Hepatocyte (in vitro differentiated cells): ENCODE measurements at regions not wholly inside any gene's neighbourhood (a gene's known extent, or its start where the extent isn't known, plus 50 kb on each side); places are given as distances from the start of the nearest gene placed in this dataset.

Experiments used
- EZH2 ChIP-seq: fragments of 200-600 bp; sonication (generic); IDR thresholded peaks from 2 replicates; pipeline ENCODE4 v1.6.1; 2016; ENCODE audit warnings: antibody characterized with exemption, mild to moderate bottlenecking, borderline replicate concordance
- EZH2phosphoT487 ChIP-seq: fragments of 200-600 bp; sonication (generic); IDR thresholded peaks from one replicate; pipeline ENCODE4 v1.6.1; 2018; ENCODE audit warnings: antibody characterized with exemption, mild to moderate bottlenecking, low read depth, moderate library complexity; ENCODE audit not compliant: unreplicated experiment, severe bottlenecking
- TF ChIP-seq, protein P1 (sequence below): fragments of 200-600 bp; sonication (generic); IDR thresholded peaks from 2 replicates; pipeline ENCODE4 v1.5.1; 2016; ENCODE audit warnings: antibody characterized with exemption, mild to moderate bottlenecking; ENCODE audit not compliant: poor library complexity

- TF ChIP-seq, protein P1, sequence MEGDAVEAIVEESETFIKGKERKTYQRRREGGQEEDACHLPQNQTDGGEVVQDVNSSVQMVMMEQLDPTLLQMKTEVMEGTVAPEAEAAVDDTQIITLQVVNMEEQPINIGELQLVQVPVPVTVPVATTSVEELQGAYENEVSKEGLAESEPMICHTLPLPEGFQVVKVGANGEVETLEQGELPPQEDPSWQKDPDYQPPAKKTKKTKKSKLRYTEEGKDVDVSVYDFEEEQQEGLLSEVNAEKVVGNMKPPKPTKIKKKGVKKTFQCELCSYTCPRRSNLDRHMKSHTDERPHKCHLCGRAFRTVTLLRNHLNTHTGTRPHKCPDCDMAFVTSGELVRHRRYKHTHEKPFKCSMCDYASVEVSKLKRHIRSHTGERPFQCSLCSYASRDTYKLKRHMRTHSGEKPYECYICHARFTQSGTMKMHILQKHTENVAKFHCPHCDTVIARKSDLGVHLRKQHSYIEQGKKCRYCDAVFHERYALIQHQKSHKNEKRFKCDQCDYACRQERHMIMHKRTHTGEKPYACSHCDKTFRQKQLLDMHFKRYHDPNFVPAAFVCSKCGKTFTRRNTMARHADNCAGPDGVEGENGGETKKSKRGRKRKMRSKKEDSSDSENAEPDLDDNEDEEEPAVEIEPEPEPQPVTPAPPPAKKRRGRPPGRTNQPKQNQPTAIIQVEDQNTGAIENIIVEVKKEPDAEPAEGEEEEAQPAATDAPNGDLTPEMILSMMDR, result no peak
- no peak for TF ChIP-seq EZH2phosphoT487
- no peak for TF ChIP-seq EZH2
These were observed 401.8 kb downstream of the ARHGEF28 start for GRCh38 chr5:74027732-74028338.
